HepG2 (cell line): ENCODE measurements at regions not wholly inside any gene's neighbourhood (a gene's known extent, or its start where the extent isn't known, plus 50 kb on each side); places are given as distances from the start of the nearest gene placed in this dataset.
A peak's percentile ranks its signal among the peaks of the same experiment; 100 is the strongest.

Experiments
- AHR ChIP-seq: IDR thresholded peaks from 2 replicates; pipeline ENCODE4 v1.6.1; 2018; ENCODE audit warnings: missing genetic modification reagents, missing compliant biosample characterization
- CBX5 ChIP-seq: sonication (generic); formaldehyde crosslinking; IDR thresholded peaks from 2 replicates; pipeline ENCODE4 v1.4.0; 2020; ENCODE audit warnings: missing genetic modification reagents, borderline replicate concordance
- ETV5 ChIP-seq: IDR thresholded peaks from 2 replicates; pipeline ENCODE4 v1.6.1; 2018; ENCODE audit warnings: missing biosample characterization, missing genetic modification reagents, inconsistent platforms, borderline replicate concordance
- GATA4 ChIP-seq: sonication (generic); IDR thresholded peaks from 2 replicates; pipeline ENCODE4 v1.6.1; 2016; ENCODE audit warnings: antibody characterized with exemption, low read depth, borderline replicate concordance
- HNF4A ChIP-seq: sonication (generic); formaldehyde crosslinking; IDR thresholded peaks from 2 replicates; pipeline ENCODE4 v1.4.0; 2020; ENCODE audit warnings: missing genetic modification reagents
- MTA1 ChIP-seq: sonication (generic); formaldehyde crosslinking; IDR thresholded peaks from 2 replicates; pipeline ENCODE4 v1.4.0; 2020; ENCODE audit warnings: missing genetic modification reagents, mild to moderate bottlenecking, borderline replicate concordance
- NFYC ChIP-seq: IDR thresholded peaks from 2 replicates; pipeline ENCODE4 v1.6.1; 2016; ENCODE audit warnings: missing genetic modification reagents, missing compliant biosample characterization
- NR2F1 ChIP-seq, 2 experiments: fragments of 450-650 bp in 1 of 2; formaldehyde crosslinking in 1 of 2; IDR thresholded peaks; 2 replicates each; pipeline versions ENCODE4 v1.5.0 to v1.6.1; 2016 to 2020; ENCODE audit warnings: mild to moderate bottlenecking in 1 of 2, missing compliant biosample characterization in 1 of 2, missing genetic modification reagents in 1 of 2, moderate library complexity in 1 of 2
- SSRP1 ChIP-seq: IDR thresholded peaks from 2 replicates; pipeline ENCODE4 v1.6.1; 2016; ENCODE audit warnings: control low read depth
- ZKSCAN5 ChIP-seq: sonication (generic); formaldehyde crosslinking; IDR thresholded peaks from 2 replicates; pipeline ENCODE4 v1.5.1; 2020; ENCODE audit warnings: mild to moderate bottlenecking, missing genetic modification reagents
- ZNF230 ChIP-seq: sonication (generic); formaldehyde crosslinking; IDR thresholded peaks from 2 replicates; pipeline ENCODE4 v1.4.0; 2020; ENCODE audit warnings: mild to moderate bottlenecking, missing genetic modification reagents
- ZNF891 ChIP-seq: sonication (generic); formaldehyde crosslinking; IDR thresholded peaks from 2 replicates; pipeline ENCODE4 v1.5.0; 2020; ENCODE audit warnings: mild to moderate bottlenecking, missing genetic modification reagents
- ZSCAN31 ChIP-seq: sonication (generic); formaldehyde crosslinking; IDR thresholded peaks from 2 replicates; pipeline ENCODE4 v1.5.0; 2020; ENCODE audit warnings: low read depth, mild to moderate bottlenecking, missing genetic modification reagents
- TF ChIP-seq, protein P1 (sequence below): sonication (generic); formaldehyde crosslinking; IDR thresholded peaks from 2 replicates; pipeline ENCODE4 v1.9.0; 2022; ENCODE audit warnings: missing genetic modification reagents, mild to moderate bottlenecking, borderline replicate concordance
- TF ChIP-seq, protein P2 (sequence below): sonication (generic); formaldehyde crosslinking; IDR thresholded peaks from 2 replicates; pipeline ENCODE4 v1.4.0; 2020; ENCODE audit warnings: missing genetic modification reagents
- TF ChIP-seq, protein P3 (sequence below): sonication (generic); formaldehyde crosslinking; IDR thresholded peaks from 2 replicates; pipeline ENCODE4 v1.4.0; 2020; ENCODE audit warnings: missing genetic modification reagents, mild to moderate bottlenecking, borderline replicate concordance
- TF ChIP-seq, protein P4 (sequence below): sonication (generic); formaldehyde crosslinking; conservative IDR thresholded peaks from 2 replicates; pipeline ENCODE4 v1.4.0; 2020; ENCODE audit warnings: missing genetic modification reagents

DNA sequence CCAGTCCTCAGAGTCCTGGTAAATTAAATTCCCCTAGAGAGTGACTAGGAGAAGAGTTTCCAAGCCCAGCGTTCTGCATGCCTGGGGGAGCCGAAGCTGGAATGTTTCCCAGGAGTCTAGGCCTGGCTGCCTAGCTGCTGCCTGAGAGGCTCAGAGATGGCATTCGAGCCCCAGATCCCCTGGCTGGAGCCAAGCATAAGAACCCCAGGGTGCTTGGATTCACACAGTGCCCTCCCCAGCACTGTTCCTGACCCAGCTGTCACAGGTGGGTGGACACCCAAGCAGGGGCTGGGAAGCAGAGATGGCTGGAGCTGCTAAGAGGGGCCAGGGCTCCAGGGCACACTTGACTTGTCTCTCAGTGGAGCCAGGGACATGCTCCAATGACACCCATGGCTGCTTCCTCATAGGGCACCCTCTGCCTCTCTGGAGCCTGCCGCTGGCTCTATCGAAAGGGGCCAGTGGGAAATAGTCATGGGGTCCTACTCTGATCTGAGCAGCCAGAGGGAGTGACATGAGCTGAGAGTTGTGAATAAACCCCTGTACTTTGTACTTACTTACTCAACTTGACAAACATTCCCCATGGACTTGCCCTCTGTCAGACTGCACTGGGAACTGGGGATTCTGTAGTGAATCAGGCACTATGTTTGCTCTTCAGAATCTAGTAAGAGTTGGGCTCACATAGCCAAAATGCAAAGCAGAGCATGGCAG is 62.6 kb upstream of the XPA start (continued):
- no peak for TF ChIP-seq ZNF891 (CRISPR knock-in tag)
- TF ChIP-seq ZSCAN31 (CRISPR knock-in tag) = peak; percentile 46; the same call in 1 of the 2 replicates
- no peak for TF ChIP-seq CBX5 (CRISPR knock-in tag)
- no peak for TF ChIP-seq NR2F1 (CRISPR knock-in tag; IDR thresholded peaks at IDR 0.05)
- TF ChIP-seq, protein P1, sequence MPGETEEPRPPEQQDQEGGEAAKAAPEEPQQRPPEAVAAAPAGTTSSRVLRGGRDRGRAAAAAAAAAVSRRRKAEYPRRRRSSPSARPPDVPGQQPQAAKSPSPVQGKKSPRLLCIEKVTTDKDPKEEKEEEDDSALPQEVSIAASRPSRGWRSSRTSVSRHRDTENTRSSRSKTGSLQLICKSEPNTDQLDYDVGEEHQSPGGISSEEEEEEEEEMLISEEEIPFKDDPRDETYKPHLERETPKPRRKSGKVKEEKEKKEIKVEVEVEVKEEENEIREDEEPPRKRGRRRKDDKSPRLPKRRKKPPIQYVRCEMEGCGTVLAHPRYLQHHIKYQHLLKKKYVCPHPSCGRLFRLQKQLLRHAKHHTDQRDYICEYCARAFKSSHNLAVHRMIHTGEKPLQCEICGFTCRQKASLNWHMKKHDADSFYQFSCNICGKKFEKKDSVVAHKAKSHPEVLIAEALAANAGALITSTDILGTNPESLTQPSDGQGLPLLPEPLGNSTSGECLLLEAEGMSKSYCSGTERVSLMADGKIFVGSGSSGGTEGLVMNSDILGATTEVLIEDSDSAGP (CRISPR knock-in tag) = peak; percentile 51; the same call in 1 of the 2 replicates
- no peak for TF ChIP-seq ZKSCAN5 (CRISPR knock-in tag)
- no peak for TF ChIP-seq AHR (CRISPR knock-in tag)
- TF ChIP-seq GATA4 = no peak
- TF ChIP-seq, protein P2, sequence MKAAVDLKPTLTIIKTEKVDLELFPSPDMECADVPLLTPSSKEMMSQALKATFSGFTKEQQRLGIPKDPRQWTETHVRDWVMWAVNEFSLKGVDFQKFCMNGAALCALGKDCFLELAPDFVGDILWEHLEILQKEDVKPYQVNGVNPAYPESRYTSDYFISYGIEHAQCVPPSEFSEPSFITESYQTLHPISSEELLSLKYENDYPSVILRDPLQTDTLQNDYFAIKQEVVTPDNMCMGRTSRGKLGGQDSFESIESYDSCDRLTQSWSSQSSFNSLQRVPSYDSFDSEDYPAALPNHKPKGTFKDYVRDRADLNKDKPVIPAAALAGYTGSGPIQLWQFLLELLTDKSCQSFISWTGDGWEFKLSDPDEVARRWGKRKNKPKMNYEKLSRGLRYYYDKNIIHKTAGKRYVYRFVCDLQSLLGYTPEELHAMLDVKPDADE (CRISPR knock-in tag) = no peak
- peak; percentile 60 for TF ChIP-seq MTA1
- peak; percentile 96 for TF ChIP-seq HNF4A (CRISPR knock-in tag)
- TF ChIP-seq, protein P3, sequence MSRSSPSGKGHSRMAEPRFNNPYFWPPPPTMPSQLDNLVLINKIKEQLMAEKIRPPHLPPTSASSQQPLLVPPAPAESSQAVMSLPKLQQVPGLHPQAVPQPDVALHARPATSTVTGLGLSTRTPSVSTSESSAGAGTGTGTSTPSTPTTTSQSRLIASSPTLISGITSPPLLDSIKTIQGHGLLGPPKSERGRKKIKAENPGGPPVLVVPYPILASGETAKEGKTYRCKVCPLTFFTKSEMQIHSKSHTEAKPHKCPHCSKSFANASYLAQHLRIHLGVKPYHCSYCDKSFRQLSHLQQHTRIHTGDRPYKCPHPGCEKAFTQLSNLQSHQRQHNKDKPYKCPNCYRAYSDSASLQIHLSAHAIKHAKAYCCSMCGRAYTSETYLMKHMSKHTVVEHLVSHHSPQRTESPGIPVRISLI (CRISPR knock-in tag) = no peak
- TF ChIP-seq, protein P4, sequence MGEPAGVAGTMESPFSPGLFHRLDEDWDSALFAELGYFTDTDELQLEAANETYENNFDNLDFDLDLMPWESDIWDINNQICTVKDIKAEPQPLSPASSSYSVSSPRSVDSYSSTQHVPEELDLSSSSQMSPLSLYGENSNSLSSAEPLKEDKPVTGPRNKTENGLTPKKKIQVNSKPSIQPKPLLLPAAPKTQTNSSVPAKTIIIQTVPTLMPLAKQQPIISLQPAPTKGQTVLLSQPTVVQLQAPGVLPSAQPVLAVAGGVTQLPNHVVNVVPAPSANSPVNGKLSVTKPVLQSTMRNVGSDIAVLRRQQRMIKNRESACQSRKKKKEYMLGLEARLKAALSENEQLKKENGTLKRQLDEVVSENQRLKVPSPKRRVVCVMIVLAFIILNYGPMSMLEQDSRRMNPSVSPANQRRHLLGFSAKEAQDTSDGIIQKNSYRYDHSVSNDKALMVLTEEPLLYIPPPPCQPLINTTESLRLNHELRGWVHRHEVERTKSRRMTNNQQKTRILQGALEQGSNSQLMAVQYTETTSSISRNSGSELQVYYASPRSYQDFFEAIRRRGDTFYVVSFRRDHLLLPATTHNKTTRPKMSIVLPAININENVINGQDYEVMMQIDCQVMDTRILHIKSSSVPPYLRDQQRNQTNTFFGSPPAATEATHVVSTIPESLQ (CRISPR knock-in tag) = no peak
- no peak for TF ChIP-seq ZNF230 (CRISPR knock-in tag)
- no peak for TF ChIP-seq SSRP1 (CRISPR knock-in tag)
- TF ChIP-seq ETV5 (CRISPR knock-in tag) = peak; percentile 63; the same call in 1 of the 2 replicates
- no peak for TF ChIP-seq NFYC (CRISPR knock-in tag)
